Prostate gland (tissue), 2 donors: ENCODE measurements at regions not wholly inside any gene's neighbourhood (a gene's known extent, or its start where the extent isn't known, plus 50 kb on each side); places are given as distances from the start of the nearest gene placed in this dataset.

Source experiments
- CTCF ChIP-seq, 4 experiments: fragments of 200-600 bp in 2 of 4; fragments of 450-650 bp in 2 of 4; sonication (generic) in 2 of 4; IDR thresholded peaks; 1 replicate in 3 of 4; 2 replicates in 1 of 4; pipeline ENCODE4 v1.5.1; 2016 to 2019; ENCODE audit warnings: antibody characterized with exemption in 4 of 4, mild to moderate bottlenecking in 2 of 4, moderate library complexity in 2 of 4
- POLR2A ChIP-seq: fragments of 450-650 bp; IDR thresholded peaks from one replicate; pipeline ENCODE4 v1.6.1; 2016; ENCODE audit warnings: antibody characterized with exemption, mild to moderate bottlenecking
- POLR2AphosphoS5 ChIP-seq: sonication (generic); formaldehyde crosslinking; IDR thresholded peaks from one replicate; pipeline ENCODE4 v1.6.1; 2017; ENCODE audit warnings: antibody characterized with exemption

- TF ChIP-seq POLR2A (no peak), CTCF (IDR thresholded peaks at IDR 0.05) (no peak), POLR2AphosphoS5 (no peak)
Observed at GRCh38 chr1:64337475-64337874, 132.5 kb upstream of the CACHD1 start.
